VCaP (cell line): ENCODE measurements at regions not wholly inside any gene's neighbourhood (a gene's known extent, or its start where the extent isn't known, plus 50 kb on each side); places are given as distances from the start of the nearest gene placed in this dataset.

Source experiments
- H3K27ac ChIP-seq: fragments of 450-650 bp; 2 replicates; pipeline ENCODE4 v1.5.1; 2017
- TF ChIP-seq, protein P1 (sequence below): fragments of 450-650 bp; conservative IDR thresholded peaks from 2 replicates; pipeline ENCODE4 v1.5.1; 2017; ENCODE audit warnings: mild to moderate bottlenecking, moderate library complexity

GRCh38 chr18:67260841-67261240 is 255.7 kb downstream of the DSEL start:
- TF ChIP-seq, protein P1, sequence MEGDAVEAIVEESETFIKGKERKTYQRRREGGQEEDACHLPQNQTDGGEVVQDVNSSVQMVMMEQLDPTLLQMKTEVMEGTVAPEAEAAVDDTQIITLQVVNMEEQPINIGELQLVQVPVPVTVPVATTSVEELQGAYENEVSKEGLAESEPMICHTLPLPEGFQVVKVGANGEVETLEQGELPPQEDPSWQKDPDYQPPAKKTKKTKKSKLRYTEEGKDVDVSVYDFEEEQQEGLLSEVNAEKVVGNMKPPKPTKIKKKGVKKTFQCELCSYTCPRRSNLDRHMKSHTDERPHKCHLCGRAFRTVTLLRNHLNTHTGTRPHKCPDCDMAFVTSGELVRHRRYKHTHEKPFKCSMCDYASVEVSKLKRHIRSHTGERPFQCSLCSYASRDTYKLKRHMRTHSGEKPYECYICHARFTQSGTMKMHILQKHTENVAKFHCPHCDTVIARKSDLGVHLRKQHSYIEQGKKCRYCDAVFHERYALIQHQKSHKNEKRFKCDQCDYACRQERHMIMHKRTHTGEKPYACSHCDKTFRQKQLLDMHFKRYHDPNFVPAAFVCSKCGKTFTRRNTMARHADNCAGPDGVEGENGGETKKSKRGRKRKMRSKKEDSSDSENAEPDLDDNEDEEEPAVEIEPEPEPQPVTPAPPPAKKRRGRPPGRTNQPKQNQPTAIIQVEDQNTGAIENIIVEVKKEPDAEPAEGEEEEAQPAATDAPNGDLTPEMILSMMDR = no peak
- no peak overlapping the region for H3K27ac ChIP-seq

GRCh38 chr18:67250776-67251424 is 265.6 kb downstream of the DSEL start:
- TF ChIP-seq, protein P1 = no peak
- no peak overlapping the region for H3K27ac ChIP-seq

GRCh38 chr18:67243799-67244587 is 272.5 kb downstream of the DSEL start:
- H3K27ac ChIP-seq = peak overlapping the region; percentile 62

DNA sequence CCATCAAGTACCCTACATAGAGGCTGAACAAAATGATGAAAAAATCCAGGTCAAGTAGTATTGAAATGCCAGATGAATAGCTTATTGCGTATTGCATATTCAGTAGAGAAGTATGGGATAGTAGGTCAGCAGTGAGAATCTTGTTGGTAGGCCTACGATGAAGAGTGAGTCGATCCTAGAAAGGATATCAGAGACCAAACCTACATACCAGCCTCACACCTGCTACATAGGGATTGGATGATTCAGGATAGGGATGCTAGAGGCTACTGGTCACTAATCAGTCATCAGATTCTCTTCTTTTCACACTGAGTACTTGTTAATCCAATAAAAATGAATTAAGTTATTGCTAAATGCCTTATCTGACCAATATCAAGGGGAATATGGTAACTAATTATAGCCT is 274.5 kb downstream of the DSEL start:
- no peak overlapping the region for H3K27ac ChIP-seq
- TF ChIP-seq, protein P1 = no peak

More at GRCh38 chr18:67243799-67244587, 272.5 kb downstream of the DSEL start:
- TF ChIP-seq, protein P1 = no peak

GRCh38 chr18:67241299-67241698 is 275.2 kb downstream of the DSEL start:
- H3K27ac ChIP-seq = no peak overlapping the region
- TF ChIP-seq, protein P1 = no peak

DNA sequence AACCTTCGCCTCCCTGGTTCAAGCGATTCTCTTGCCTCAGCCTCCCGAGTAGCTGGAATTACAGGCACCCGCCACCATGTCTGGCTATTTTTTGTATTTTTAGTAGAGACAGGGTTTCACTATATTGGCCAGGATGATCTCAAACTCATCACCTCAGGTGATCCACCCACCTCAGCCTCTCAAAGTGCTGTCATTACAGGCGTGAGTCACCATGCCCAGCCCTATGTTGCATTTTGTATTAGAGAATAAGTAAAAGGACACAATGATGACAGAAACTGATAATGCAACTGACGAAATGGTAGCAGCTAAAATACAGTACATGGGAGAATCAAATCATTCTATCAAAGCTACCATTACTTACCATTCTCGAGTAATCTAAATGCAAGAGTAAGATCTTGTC is 276.7 kb downstream of the DSEL start:
- no peak overlapping the region for H3K27ac ChIP-seq
- TF ChIP-seq, protein P1 = no peak

- peak overlapping the region; percentile 85 for H3K27ac ChIP-seq
- TF ChIP-seq, protein P1 = no peak
Measured at GRCh38 chr18:67232991-67233390, 283.5 kb downstream of the DSEL start.
